B cell (primary cell): ENCODE measurements at regions not wholly inside any gene's neighbourhood (a gene's known extent, or its start where the extent isn't known, plus 50 kb on each side); places are given as distances from the start of the nearest gene placed in this dataset.

Source experiments
- EZH2 ChIP-seq: IDR thresholded peaks from 2 replicates; pipeline ENCODE4 v1.6.1; 2012; ENCODE audit warnings: borderline replicate concordance, low read depth, mild to moderate bottlenecking, moderate library complexity, low read length; ENCODE audit not compliant: insufficient read depth, poor library complexity, severe bottlenecking
- TF ChIP-seq, protein P1 (sequence below): fragments of 200-600 bp; IDR thresholded peaks from one replicate; pipeline ENCODE4 v1.8.0; 2022; ENCODE audit warnings: antibody characterized with exemption, mild to moderate bottlenecking

DNA sequence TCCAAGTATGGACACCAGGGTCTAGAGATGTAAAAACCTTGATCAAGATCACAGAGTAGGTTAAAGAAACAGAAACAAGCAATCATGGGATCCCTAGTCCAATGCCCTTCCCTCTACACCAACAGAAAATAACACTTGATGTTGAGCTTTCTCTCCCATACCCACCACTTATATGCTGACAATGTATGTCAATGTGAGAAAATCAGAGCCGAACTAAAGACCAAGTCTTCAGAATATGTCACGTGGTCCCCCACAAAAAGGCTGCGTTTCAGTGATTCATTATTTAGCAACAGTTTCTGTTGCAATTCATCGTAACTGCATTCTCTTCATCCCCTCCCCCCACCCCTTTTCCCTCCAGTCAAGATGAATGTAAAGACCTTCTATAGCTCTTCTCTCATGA is 278.9 kb upstream of the STT3B start:
- TF ChIP-seq, protein P1, sequence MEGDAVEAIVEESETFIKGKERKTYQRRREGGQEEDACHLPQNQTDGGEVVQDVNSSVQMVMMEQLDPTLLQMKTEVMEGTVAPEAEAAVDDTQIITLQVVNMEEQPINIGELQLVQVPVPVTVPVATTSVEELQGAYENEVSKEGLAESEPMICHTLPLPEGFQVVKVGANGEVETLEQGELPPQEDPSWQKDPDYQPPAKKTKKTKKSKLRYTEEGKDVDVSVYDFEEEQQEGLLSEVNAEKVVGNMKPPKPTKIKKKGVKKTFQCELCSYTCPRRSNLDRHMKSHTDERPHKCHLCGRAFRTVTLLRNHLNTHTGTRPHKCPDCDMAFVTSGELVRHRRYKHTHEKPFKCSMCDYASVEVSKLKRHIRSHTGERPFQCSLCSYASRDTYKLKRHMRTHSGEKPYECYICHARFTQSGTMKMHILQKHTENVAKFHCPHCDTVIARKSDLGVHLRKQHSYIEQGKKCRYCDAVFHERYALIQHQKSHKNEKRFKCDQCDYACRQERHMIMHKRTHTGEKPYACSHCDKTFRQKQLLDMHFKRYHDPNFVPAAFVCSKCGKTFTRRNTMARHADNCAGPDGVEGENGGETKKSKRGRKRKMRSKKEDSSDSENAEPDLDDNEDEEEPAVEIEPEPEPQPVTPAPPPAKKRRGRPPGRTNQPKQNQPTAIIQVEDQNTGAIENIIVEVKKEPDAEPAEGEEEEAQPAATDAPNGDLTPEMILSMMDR = no peak
- no peak for TF ChIP-seq EZH2
